ENCODE measurements at regions not wholly inside any gene's neighbourhood (a gene's known extent, or its start where the extent isn't known, plus 50 kb on each side); places are given as distances from the start of the nearest gene placed in this dataset.

DNA sequence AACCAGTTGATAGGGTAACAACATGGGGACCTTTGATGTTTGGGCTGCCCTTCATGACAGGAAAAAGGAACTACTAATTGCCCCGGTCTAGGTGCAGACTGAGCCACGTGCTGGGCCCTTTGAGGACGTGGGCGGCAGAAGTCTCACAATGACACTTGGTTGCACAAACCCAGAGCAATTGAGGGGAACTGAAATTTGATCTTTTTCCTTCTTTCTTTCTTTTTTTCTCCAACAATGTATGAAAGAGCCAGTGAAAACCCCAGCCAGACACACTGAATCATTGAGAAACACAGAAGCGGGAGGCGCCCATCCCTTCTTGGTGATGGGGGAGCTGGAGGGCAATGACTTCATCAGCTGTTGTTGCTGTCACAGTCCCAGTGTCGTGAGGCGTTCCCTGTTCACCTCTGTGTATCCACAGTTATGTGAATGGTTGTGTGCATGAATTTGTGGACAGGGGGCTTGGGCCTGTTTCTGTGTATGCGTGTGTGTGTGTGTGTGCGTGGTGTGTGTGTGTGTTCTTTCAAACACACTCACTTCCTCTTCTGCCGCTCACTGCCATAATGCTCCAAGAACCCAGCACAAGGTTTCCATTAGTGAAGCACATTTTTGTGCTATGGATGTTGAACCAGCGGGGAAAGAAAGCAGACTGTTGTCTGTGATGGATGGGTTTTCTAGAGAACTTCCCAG lies 137.5 kb upstream of the CCND2 start:
- TF ChIP-seq ZNF124 (CRISPR knock-in tag; IDR thresholded peaks at IDR 0.05): no peak
- TF ChIP-seq JDP2 (CRISPR knock-in tag; IDR thresholded peaks at IDR 0.05; ENCODE audit: borderline replicate concordance): no peak
- no peak for TF ChIP-seq POLR2A (IDR thresholded peaks at IDR 0.05; ENCODE audit: insufficient read depth in 1 of 2, low read depth in 2 of 2, low read length in 2 of 2)
- TF ChIP-seq KMT2A (CRISPR knock-in tag; IDR thresholded peaks at IDR 0.05): no peak
- TF ChIP-seq NFE2L2 (IDR thresholded peaks at IDR 0.05; ENCODE audit: low read length): no peak
- no peak for TF ChIP-seq MIER2 (CRISPR knock-in tag; IDR thresholded peaks at IDR 0.05)
- TF ChIP-seq RXRB (CRISPR knock-in tag; IDR thresholded peaks at IDR 0.05; ENCODE audit: borderline replicate concordance): no peak
- no peak for TF ChIP-seq U2AF2 (IDR thresholded peaks at IDR 0.05; ENCODE audit: low read depth, low read length)
- TF ChIP-seq MAFK (conservative IDR thresholded peaks at IDR 0.05 in 1 of 2, IDR thresholded peaks at IDR 0.05 in 1 of 2; ENCODE audit: low read length in 2 of 2): no peak
